Prostate gland (tissue), 2 donors: ENCODE measurements at regions not wholly inside any gene's neighbourhood (a gene's known extent, or its start where the extent isn't known, plus 50 kb on each side); places are given as distances from the start of the nearest gene placed in this dataset.

Experiments
- DNase-seq: peaks from one replicate; pipeline ENCODE4 v3.0.0-alpha.2; 2019; ENCODE audit warnings: low spot score
- H3K27ac ChIP-seq, 2 donors: fragments of 200-600 bp; sonication (generic); 2 replicates each; pipeline ENCODE4 v1.5.1; 2017 to 2019
- H3K27me3 ChIP-seq: fragments of 200-600 bp; sonication (generic); replicated peaks from 2 replicates; pipeline ENCODE4 v1.5.1; 2019; ENCODE audit not compliant: insufficient read depth
- H3K36me3 ChIP-seq, 2 donors: fragments of 200-600 bp; sonication (generic); 1 replicate in 1 of 2; 2 replicates in 1 of 2; pipeline versions ENCODE4 v1.5.1 to v1.8.1; 2017 to 2019
- H3K4me1 ChIP-seq: fragments of 200-600 bp; sonication (generic); replicated peaks from 2 replicates; pipeline ENCODE4 v1.5.1; 2019
- H3K4me3 ChIP-seq, 2 donors: fragments of 200-600 bp; sonication (generic); 2 replicates each; pipeline ENCODE4 v1.5.1; 2017 to 2019
- H3K9me3 ChIP-seq: fragments of 200-600 bp; sonication (generic); 2 replicates; pipeline ENCODE4 v1.5.1; 2017
- POLR2A ChIP-seq: fragments of 450-650 bp; IDR thresholded peaks from one replicate; pipeline ENCODE4 v1.6.1; 2016; ENCODE audit warnings: antibody characterized with exemption, mild to moderate bottlenecking
- POLR2AphosphoS5 ChIP-seq: sonication (generic); formaldehyde crosslinking; IDR thresholded peaks from one replicate; pipeline ENCODE4 v1.6.1; 2017; ENCODE audit warnings: antibody characterized with exemption
- WGBS: methylation state at CpG from one replicate; pipeline ENCODE4 v1.1.5; 2018; 5-methylcytosine and 5-hydroxymethylcytosine counted together
- intact Hi-C: fragments of 100-400 bp; cut with DNase I; formaldehyde crosslinking; loops from one replicate; pipeline ENCODE4 v1.14.2; 2022
- TF ChIP-seq, protein P1 (sequence below), 4 experiments: fragments of 200-600 bp in 2 of 4; fragments of 450-650 bp in 2 of 4; sonication (generic) in 2 of 4; IDR thresholded peaks; 1 replicate in 3 of 4; 2 replicates in 1 of 4; pipeline ENCODE4 v1.5.1; 2016 to 2019; ENCODE audit warnings: antibody characterized with exemption in 4 of 4, mild to moderate bottlenecking in 2 of 4, moderate library complexity in 2 of 4

DNA sequence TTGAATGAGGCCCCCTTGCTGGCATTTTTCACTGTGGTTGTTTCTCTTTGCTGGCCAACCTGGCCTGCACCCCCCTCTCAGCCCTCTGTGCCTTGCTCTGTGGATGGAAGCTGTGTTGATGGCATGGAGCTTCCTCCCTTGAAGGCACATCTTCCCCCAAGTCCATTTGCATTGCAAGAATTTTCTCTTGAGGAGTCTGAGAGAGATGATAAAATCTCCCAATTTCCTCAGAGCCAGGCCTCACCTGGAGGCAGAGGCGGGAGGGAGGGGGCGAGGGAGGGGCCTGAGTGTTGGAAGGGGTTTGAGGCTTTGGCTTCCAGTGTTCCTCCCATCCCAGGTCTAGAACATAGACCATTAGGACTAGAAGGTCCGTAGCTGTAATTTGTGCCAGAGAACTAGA, 175.1 kb downstream of the SCP2D1 start:
- 86% methylated on average over 3 of the region's 3 CpGs for WGBS
- intact Hi-C loops = no loop called here
- no peak overlapping the region for H3K4me3 ChIP-seq
- H3K9me3 ChIP-seq = no peaks in the 10 kb centered on the region
- no peaks in the 10 kb centered on the region for H3K4me1 ChIP-seq
- no peak overlapping the region for H3K27ac ChIP-seq
- no peak for TF ChIP-seq POLR2AphosphoS5
- no peak for TF ChIP-seq POLR2A
- TF ChIP-seq, protein P1, sequence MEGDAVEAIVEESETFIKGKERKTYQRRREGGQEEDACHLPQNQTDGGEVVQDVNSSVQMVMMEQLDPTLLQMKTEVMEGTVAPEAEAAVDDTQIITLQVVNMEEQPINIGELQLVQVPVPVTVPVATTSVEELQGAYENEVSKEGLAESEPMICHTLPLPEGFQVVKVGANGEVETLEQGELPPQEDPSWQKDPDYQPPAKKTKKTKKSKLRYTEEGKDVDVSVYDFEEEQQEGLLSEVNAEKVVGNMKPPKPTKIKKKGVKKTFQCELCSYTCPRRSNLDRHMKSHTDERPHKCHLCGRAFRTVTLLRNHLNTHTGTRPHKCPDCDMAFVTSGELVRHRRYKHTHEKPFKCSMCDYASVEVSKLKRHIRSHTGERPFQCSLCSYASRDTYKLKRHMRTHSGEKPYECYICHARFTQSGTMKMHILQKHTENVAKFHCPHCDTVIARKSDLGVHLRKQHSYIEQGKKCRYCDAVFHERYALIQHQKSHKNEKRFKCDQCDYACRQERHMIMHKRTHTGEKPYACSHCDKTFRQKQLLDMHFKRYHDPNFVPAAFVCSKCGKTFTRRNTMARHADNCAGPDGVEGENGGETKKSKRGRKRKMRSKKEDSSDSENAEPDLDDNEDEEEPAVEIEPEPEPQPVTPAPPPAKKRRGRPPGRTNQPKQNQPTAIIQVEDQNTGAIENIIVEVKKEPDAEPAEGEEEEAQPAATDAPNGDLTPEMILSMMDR (IDR thresholded peaks at IDR 0.05) = no peak
- no peaks in the 10 kb centered on the region for H3K27me3 ChIP-seq
- no peak for DNase-seq
- no peaks in the 10 kb centered on the region for H3K36me3 ChIP-seq

DNA sequence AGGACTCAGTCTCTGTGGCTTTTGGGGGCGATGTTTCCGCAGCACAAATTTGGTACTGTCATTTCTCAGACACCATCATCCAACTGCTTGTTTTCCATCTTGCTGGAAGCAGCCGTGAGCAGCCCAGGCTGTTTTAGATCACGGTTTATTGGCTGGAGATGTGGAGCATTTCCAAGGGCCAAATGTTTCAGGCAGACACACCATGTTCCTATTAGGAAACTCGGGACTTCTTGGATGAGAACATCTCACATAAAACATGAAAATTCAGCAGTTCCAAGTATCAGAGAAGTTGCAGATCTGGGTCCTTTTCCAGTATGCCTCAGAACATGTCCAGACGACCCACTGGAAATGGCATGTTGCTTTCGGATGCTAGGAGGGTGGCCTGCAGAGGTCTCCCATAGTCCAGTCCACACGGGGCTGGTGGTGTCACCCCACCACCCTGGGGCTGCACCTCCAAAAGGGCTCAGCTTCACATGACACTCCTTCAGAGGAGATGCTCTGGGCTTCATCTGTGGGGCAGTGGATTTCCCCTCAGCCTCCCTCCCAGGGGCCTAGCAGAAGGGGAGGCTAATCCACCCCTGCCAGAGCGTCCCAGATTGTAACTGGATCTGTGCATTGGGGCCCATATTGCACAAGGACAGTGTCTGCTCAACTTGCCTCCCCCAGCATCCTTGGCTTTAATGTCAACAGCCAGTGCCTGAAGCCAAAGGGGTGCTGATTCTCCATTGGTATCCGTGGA, 176.3 kb downstream of the SCP2D1 start:
- Histone ChIP-seq H3K4me3 (no peak overlapping the region), H3K27ac (peak overlapping the region; percentile 24 to 37), H3K36me3 (no peaks in the 10 kb centered on the region), H3K9me3 (no peaks in the 10 kb centered on the region), H3K27me3 (no peaks in the 10 kb centered on the region), H3K4me1 (no peaks in the 10 kb centered on the region)
- TF ChIP-seq, protein P1 (IDR thresholded peaks at IDR 0.05) = no peak
- TF ChIP-seq POLR2A (no peak), POLR2AphosphoS5 (peak; percentile 60)
- DNase-seq = no peak
- intact Hi-C loops = no loop called here
- 31% methylated on average over 9 of the region's 10 CpGs for WGBS

DNA sequence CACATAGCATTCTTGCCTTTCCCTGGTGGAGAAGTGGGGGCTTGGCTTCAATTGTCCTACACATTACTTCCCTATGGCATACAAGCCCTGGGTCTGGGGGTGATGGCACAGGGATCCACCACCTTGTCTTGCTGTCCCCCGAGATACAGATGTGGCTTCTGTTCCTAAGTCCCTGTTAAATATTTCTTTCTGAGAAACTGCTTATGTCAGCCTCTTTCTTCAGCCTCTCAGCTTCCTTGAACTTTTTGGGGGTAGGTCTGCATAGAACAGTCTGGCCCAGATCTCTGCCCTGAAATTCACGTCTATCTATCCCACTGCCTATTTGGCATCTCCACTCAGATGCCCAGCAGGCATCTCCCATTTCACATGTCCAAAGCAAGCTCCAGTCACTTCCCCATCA, 177.4 kb downstream of the SCP2D1 start:
- no peak for DNase-seq
- no peak overlapping the region for H3K27ac ChIP-seq
- 89% methylated on average over 2 of the region's 2 CpGs for WGBS
- TF ChIP-seq, protein P1 (IDR thresholded peaks at IDR 0.05) = no peak
- TF ChIP-seq POLR2A (no peak), POLR2AphosphoS5 (no peak)
- H3K36me3 ChIP-seq = no peaks in the 10 kb centered on the region
- no peak overlapping the region for H3K4me3 ChIP-seq
- H3K9me3 ChIP-seq = no peaks in the 10 kb centered on the region
- no peaks in the 10 kb centered on the region for H3K4me1 ChIP-seq
- H3K27me3 ChIP-seq = no peaks in the 10 kb centered on the region
- intact Hi-C loops = no loop called here

DNA sequence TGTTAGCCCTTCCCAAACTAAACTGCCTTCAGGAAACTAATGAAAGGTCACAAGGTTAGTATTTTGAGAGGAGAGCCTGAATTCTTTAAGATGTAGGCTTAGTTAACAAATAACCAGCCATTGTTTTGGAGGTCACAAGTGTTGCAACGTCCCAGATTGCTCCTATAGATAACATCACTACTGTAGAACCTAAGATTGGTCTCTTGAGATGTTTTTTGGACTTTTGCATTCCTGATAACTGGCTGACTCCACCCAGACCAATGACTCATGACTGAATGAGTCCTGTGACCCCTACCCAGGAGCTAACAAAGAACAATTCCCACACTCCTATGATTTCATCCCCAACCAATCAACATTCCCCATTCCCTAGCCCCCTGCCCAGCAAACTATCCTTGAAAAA, 178.8 kb downstream of the SCP2D1 start:
- Histone ChIP-seq H3K36me3 (no peaks in the 10 kb centered on the region), H3K9me3 (no peaks in the 10 kb centered on the region), H3K27me3 (no peaks in the 10 kb centered on the region), H3K27ac (no peak overlapping the region), H3K4me3 (no peak overlapping the region), H3K4me1 (no peaks in the 10 kb centered on the region)
- DNase-seq = no peak
- no peak for TF ChIP-seq POLR2AphosphoS5
- TF ChIP-seq, protein P1 (IDR thresholded peaks at IDR 0.05) = no peak
- no peak for TF ChIP-seq POLR2A
- intact Hi-C loops = no loop called here
- WGBS = 45% methylated on average over 1 of the region's 1 CpG

DNA sequence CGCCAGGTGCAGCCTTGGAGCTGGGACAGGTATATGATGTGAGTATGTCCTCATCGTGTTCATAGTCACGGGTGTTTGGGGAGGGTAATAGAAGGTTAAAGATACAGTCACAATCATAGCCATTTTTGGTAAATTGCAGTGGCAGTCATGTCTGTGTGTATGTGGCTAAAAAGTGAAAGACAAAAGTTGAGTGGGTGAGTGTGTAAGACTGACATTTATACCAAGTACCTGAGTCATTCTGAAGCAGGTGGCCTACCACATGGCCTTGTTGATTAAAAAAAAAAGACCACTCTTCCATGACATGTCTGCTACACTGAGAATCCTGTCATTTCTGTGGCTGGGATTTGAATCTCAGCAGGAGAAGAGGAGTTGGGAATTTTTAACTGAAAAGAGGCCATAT, 181.9 kb downstream of the SCP2D1 start:
- 93% methylated on average over 3 of the region's 3 CpGs for WGBS
- Histone ChIP-seq H3K4me1 (no peaks in the 10 kb centered on the region), H3K36me3 (no peaks in the 10 kb centered on the region), H3K9me3 (no peaks in the 10 kb centered on the region), H3K4me3 (no peak overlapping the region), H3K27me3 (no peaks in the 10 kb centered on the region), H3K27ac (no peak overlapping the region)
- intact Hi-C loops = no loop called here
- TF ChIP-seq POLR2AphosphoS5 (no peak), POLR2A (no peak)
- TF ChIP-seq, protein P1 (IDR thresholded peaks at IDR 0.05) = no peak
- no peak for DNase-seq
